Astrocyte (in vitro differentiated cells and primary cell): ENCODE measurements at regions not wholly inside any gene's neighbourhood (a gene's known extent, or its start where the extent isn't known, plus 50 kb on each side); places are given as distances from the start of the nearest gene placed in this dataset.

Experiments used
- DNase-seq: peaks from one replicate; pipeline ENCODE4 v3.0.0-alpha.2; 2010; ENCODE audit warnings: low read depth
- FAIRE-seq: peaks from 2 replicates; lab custom pipeline; 2011; peaks lifted over from hg19 to GRCh38; lab: Jason Lieb, UNC
- H2AFZ ChIP-seq: 2 replicates; pipeline ENCODE4 v1.6.0; 2012; ENCODE audit warnings: low read depth, low read length, inconsistent platforms
- H3K27ac ChIP-seq: 2 replicates; pipeline ENCODE4 v1.5.1; 2011; ENCODE audit warnings: low read depth, low read length, inconsistent platforms
- H3K27me3 ChIP-seq: 2 replicates; pipeline ENCODE4 v1.6.0; 2011; ENCODE audit warnings: low read length, inconsistent platforms; ENCODE audit not compliant: insufficient read depth
- H3K36me3 ChIP-seq: 2 replicates; pipeline ENCODE4 v1.5.1; 2011; ENCODE audit warnings: low read length, inconsistent platforms; ENCODE audit not compliant: insufficient read depth
- H3K4me1 ChIP-seq: 2 replicates; pipeline ENCODE4 v1.5.1; 2011; ENCODE audit warnings: low read length, inconsistent platforms; ENCODE audit not compliant: insufficient read depth
- H3K4me2 ChIP-seq: 2 replicates; pipeline ENCODE4 v1.6.0; 2012; ENCODE audit warnings: low read length, inconsistent platforms
- H3K4me3 ChIP-seq: 2 replicates; pipeline ENCODE4 v1.5.1; 2011; ENCODE audit warnings: low read depth, mild to moderate bottlenecking, low read length, inconsistent platforms; ENCODE audit not compliant: insufficient read depth
- H3K79me2 ChIP-seq: 2 replicates; pipeline ENCODE4 v1.6.0; 2012; ENCODE audit warnings: mild to moderate bottlenecking, low read length, inconsistent platforms; ENCODE audit not compliant: insufficient read depth
- H3K9ac ChIP-seq: 2 replicates; pipeline ENCODE4 v1.6.0; 2012; ENCODE audit warnings: mild to moderate bottlenecking, low read length, inconsistent platforms
- H3K9me3 ChIP-seq: 2 replicates; pipeline ENCODE4 v1.5.1; 2012; ENCODE audit warnings: low read depth, mild to moderate bottlenecking, low read length, inconsistent platforms; ENCODE audit not compliant: insufficient read depth
- H4K20me1 ChIP-seq: 2 replicates; pipeline ENCODE4 v1.6.0; 2012; ENCODE audit warnings: low read length, inconsistent platforms; ENCODE audit not compliant: insufficient read depth
- H3K27ac Mint-ChIP-seq: one replicate; pipeline ENCODE4 v1.8.0; 2021; ENCODE audit warnings: mild to moderate bottlenecking, mixed read lengths; ENCODE audit not compliant: unreplicated experiment
- H3K27me3 Mint-ChIP-seq: one replicate; pipeline ENCODE4 v1.8.0; 2021; ENCODE audit warnings: low read depth, mixed read lengths; ENCODE audit not compliant: unreplicated experiment
- H3K36me3 Mint-ChIP-seq: one replicate; pipeline ENCODE4 v1.8.0; 2021; ENCODE audit warnings: low read depth, mixed read lengths; ENCODE audit not compliant: unreplicated experiment
- H3K4me1 Mint-ChIP-seq: one replicate; pipeline ENCODE4 v1.8.0; 2021; ENCODE audit warnings: low read depth, mixed read lengths; ENCODE audit not compliant: unreplicated experiment
- H3K4me3 Mint-ChIP-seq: one replicate; pipeline ENCODE4 v1.8.0; 2021; ENCODE audit warnings: mild to moderate bottlenecking, moderate library complexity, mixed read lengths; ENCODE audit not compliant: unreplicated experiment
- H3K9me3 Mint-ChIP-seq: one replicate; pipeline ENCODE4 v1.8.0; 2021; ENCODE audit warnings: mild to moderate bottlenecking, mixed read lengths; ENCODE audit not compliant: unreplicated experiment
- EZH2 ChIP-seq: IDR thresholded peaks from 2 replicates; pipeline ENCODE4 v1.6.1; 2012; ENCODE audit warnings: mild to moderate bottlenecking, low read length, inconsistent platforms; ENCODE audit not compliant: insufficient read depth
- TF ChIP-seq, protein P1 (sequence below): IDR thresholded peaks from 2 replicates; pipeline ENCODE4 v1.5.1; 2011; ENCODE audit warnings: low read depth, mild to moderate bottlenecking, inconsistent platforms, low read length, moderate library complexity; ENCODE audit not compliant: insufficient read depth

DNA sequence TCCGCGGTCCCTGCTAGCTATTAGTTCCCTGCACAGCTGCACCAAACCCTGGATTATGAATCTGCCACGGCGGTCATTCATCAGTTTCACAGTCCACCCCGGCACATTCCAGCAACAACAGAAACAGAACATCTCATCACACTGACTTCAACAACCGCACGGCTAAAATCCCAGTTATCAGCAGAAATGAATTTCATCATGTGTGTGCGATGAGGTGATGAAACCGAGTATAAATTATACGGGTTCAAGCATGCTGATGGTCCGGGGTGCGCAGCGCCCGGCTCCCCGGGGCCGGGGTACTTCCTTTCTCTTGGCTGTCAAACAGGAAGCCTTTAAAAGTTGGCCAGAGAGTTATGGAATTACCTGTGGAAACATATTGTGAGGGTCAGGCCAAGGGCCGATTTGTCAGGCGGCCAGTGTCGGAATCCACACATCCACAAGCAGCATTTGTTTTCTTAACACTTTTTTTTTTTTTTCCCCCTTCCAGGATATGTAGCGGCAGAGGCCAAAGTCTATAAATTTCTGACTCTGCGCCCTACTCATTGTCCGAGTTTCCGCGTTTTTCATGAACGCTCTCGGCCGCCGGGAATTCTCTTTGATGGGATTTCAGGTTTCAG lies 420.9 kb upstream of the MGMT start:
- no peaks in the 10 kb centered on the region for H3K9me3 Mint-ChIP-seq
- H3K79me2 ChIP-seq: no peaks in the 10 kb centered on the region
- H3K4me1 Mint-ChIP-seq: no peaks in the 10 kb centered on the region
- no peak for FAIRE-seq
- no peak overlapping the region for H3K27ac ChIP-seq
- H4K20me1 ChIP-seq: no peaks in the 10 kb centered on the region
- no peak for DNase-seq
- H3K4me3 ChIP-seq: no peak overlapping the region
- H3K4me1 ChIP-seq: no peaks in the 10 kb centered on the region
- no peaks in the 10 kb centered on the region for H3K36me3 Mint-ChIP-seq
- H3K27ac Mint-ChIP-seq: no peak overlapping the region
- no peaks in the 10 kb centered on the region for H3K36me3 ChIP-seq
- no peak overlapping the region for H2AFZ ChIP-seq
- H3K9ac ChIP-seq: no peak overlapping the region
- no peak overlapping the region for H3K4me3 Mint-ChIP-seq
- peaks cover 10% of the 10 kb centered on the region for H3K27me3 Mint-ChIP-seq
- H3K27me3 ChIP-seq: no peaks in the 10 kb centered on the region
- no peaks in the 10 kb centered on the region for H3K9me3 ChIP-seq
- TF ChIP-seq EZH2: no peak
- TF ChIP-seq, protein P1, sequence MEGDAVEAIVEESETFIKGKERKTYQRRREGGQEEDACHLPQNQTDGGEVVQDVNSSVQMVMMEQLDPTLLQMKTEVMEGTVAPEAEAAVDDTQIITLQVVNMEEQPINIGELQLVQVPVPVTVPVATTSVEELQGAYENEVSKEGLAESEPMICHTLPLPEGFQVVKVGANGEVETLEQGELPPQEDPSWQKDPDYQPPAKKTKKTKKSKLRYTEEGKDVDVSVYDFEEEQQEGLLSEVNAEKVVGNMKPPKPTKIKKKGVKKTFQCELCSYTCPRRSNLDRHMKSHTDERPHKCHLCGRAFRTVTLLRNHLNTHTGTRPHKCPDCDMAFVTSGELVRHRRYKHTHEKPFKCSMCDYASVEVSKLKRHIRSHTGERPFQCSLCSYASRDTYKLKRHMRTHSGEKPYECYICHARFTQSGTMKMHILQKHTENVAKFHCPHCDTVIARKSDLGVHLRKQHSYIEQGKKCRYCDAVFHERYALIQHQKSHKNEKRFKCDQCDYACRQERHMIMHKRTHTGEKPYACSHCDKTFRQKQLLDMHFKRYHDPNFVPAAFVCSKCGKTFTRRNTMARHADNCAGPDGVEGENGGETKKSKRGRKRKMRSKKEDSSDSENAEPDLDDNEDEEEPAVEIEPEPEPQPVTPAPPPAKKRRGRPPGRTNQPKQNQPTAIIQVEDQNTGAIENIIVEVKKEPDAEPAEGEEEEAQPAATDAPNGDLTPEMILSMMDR: no peak
- no peak overlapping the region for H3K4me2 ChIP-seq

DNA sequence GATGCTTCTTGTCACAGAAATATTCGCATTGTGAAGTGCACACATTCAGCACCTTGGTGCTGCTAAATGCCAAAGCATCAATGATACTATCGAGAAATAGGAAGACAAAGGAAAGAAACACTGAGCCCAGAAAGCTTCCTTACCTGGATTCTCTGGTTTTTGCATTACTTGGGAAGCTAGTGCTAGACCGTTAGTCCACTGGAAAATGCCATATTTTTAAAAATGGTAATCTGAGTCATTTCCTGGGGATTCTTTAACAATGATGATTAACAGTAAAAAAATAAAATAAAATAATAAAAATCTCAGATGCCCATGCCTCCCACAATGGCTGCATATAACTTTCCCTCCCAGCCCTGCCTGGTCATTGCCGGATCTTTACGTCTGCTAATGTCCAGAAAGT lies 420.1 kb upstream of the MGMT start:
- FAIRE-seq (no peak), DNase-seq (no peak)
- no peaks in the 10 kb centered on the region for H3K79me2 ChIP-seq
- H3K36me3 ChIP-seq: no peaks in the 10 kb centered on the region
- TF ChIP-seq, protein P1: no peak
- no peak for TF ChIP-seq EZH2
- H3K36me3 Mint-ChIP-seq: no peaks in the 10 kb centered on the region
- no peak overlapping the region for H3K9ac ChIP-seq
- H3K9me3 Mint-ChIP-seq: no peaks in the 10 kb centered on the region
- H3K4me1 ChIP-seq: no peaks in the 10 kb centered on the region
- H2AFZ ChIP-seq: no peak overlapping the region
- H3K9me3 ChIP-seq: no peaks in the 10 kb centered on the region
- no peaks in the 10 kb centered on the region for H4K20me1 ChIP-seq
- H3K27ac Mint-ChIP-seq: no peak overlapping the region
- peaks cover 10% of the 10 kb centered on the region for H3K27me3 Mint-ChIP-seq
- no peak overlapping the region for H3K27ac ChIP-seq
- H3K4me3 Mint-ChIP-seq: no peak overlapping the region
- no peaks in the 10 kb centered on the region for H3K4me1 Mint-ChIP-seq
- peak overlapping the region; percentile 19 for H3K4me2 ChIP-seq
- no peak overlapping the region for H3K4me3 ChIP-seq
- no peaks in the 10 kb centered on the region for H3K27me3 ChIP-seq

DNA sequence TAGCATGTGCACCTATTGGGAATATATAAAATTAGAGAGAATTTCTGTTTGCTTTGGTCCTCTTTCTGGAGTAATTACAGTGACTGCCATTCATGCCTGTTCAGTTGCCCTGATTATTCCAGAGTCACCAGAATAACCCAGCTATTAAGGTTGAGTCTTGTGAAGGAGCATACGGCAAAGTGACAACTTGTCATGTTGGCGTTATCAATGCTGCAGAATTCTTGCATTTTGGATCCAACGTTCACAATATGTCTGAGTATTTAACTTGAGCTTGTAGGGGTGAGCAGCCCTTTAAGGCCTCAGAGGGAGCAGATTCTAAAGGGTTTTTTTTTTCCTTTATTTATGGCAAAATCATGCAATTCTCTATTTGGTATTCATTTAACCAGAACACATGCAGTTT lies 419.4 kb upstream of the MGMT start:
- Histone ChIP-seq H3K36me3 (no peaks in the 10 kb centered on the region), H4K20me1 (no peaks in the 10 kb centered on the region), H3K79me2 (no peaks in the 10 kb centered on the region), H3K27ac (no peak overlapping the region), H3K4me2 (no peak overlapping the region), H3K9me3 (no peaks in the 10 kb centered on the region), H3K4me1 (no peaks in the 10 kb centered on the region), H2AFZ (no peak overlapping the region), H3K27me3 (no peaks in the 10 kb centered on the region), H3K4me3 (no peak overlapping the region), H3K9ac (no peak overlapping the region)
- Mint-ChIP-seq H3K4me1 (no peaks in the 10 kb centered on the region), H3K36me3 (no peaks in the 10 kb centered on the region), H3K27me3 (peaks cover 10% of the 10 kb centered on the region), H3K27ac (no peak overlapping the region), H3K4me3 (no peak overlapping the region), H3K9me3 (peaks cover 2% of the 10 kb centered on the region)
- FAIRE-seq: no peak
- TF ChIP-seq EZH2: no peak
- TF ChIP-seq, protein P1: no peak
- DNase-seq: no peak
